BJ (cell line): ENCODE measurements at regions not wholly inside any gene's neighbourhood (a gene's known extent, or its start where the extent isn't known, plus 50 kb on each side); places are given as distances from the start of the nearest gene placed in this dataset.

Experiments
- CTCF ChIA-PET: fragments of 350-600 bp; formaldehyde crosslinking; extraction: SDS; loops from one replicate; lab custom pipeline; 2021; ENCODE audit warnings: antibody characterized with exemption, inconsistent platforms; lab: Yijun Ruan, JAX
- POLR2A ChIA-PET: fragments of 300-600 bp; sonication (Branson Sonifier 250); formaldehyde crosslinking; extraction: SDS; loops from one replicate; lab custom pipeline; 2021; ENCODE audit warnings: antibody characterized with exemption; lab: Charles Lee
- DNase-seq: peaks from one replicate; pipeline ENCODE4 v3.0.0-alpha.2; 2011; ENCODE audit warnings: low read depth
- H3K27me3 ChIP-seq: 2 replicates; pipeline ENCODE4 v1.6.0; 2011; ENCODE audit warnings: low read length; ENCODE audit not compliant: control insufficient read depth, insufficient read depth
- H3K36me3 ChIP-seq: 2 replicates; pipeline ENCODE4 v1.5.1; 2011; ENCODE audit warnings: low read length; ENCODE audit not compliant: control insufficient read depth, insufficient read depth
- H3K4me3 ChIP-seq: 2 replicates; pipeline ENCODE4 v1.5.1; 2011; ENCODE audit warnings: low read depth, mild to moderate bottlenecking, control low read depth, low read length
- CTCF ChIP-seq: IDR thresholded peaks from 2 replicates; pipeline ENCODE4 v1.5.1; 2011; ENCODE audit warnings: low read depth, mild to moderate bottlenecking, control low read depth, inconsistent platforms, low read length, moderate library complexity; ENCODE audit not compliant: insufficient read depth

DNA sequence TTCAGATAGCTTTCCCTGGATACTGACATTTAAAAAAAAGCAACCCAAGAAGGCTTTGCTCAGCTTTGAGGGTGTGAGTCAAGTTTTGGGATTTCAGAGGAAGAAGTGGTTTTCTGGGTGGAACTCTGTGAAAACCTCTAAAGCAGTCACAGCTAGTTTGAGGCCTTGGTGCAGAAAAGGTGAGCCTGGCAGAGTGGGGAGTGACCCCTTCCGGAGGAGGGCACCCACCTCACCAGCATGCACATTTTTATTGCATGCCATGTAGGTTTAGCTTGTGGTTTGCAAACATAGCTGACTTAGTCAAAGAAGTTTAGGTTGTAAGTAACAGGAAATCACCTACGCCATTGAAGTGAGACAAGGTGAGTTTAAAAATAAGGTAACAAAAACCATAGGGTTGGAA, 146.8 kb upstream of the PMEPA1 start:
- no peak overlapping the region for H3K4me3 ChIP-seq
- ChIA-PET CTCF (interaction anchor here (1.0 kb wide), 1 partner anchor 203 kb away, joined by 3 read pairs; no protein-coding TSS in a partner anchor), POLR2A (no interaction called here)
- TF ChIP-seq CTCF, result no peak
- H3K36me3 ChIP-seq, result no peaks in the 10 kb centered on the region
- H3K27me3 ChIP-seq, result peaks cover 4% of the 10 kb centered on the region
- no peak for DNase-seq

GRCh38 chr20:57851796-57852195, 142.0 kb upstream of the PMEPA1 start:
- H3K36me3 ChIP-seq, result no peaks in the 10 kb centered on the region

DNA sequence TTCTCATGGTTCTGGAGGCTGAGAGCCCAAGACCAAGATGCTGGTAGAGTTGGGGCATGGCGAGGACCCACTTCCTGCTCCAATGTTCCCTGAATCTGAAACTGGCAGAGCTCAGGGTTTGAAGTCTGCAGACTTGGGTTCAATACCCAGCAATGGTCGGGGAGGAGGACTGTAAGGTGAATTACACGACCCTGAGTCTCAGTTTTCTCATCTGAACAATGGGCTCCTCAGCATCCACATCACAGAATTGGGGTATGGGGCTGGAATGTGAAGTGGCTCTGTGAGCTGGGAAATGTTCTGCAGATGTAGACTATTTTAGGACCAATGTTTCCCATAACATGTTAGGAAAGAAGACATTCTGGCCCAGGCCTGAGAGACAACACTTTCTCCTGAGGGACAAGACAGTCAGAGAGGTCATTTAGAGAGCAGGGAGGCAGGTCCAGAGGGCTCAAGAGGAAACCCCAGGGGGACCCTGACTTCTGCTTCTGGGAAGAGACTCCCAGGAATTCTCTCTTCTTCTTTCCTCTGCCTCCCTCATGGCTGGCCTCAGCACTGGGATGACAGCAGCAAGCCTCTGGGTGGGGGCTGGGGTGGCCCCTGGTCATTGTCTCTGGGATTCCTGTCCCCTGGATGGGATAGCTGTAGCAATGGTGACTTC, 141.3 kb upstream of the PMEPA1 start:
- Histone ChIP-seq H3K36me3 (no peaks in the 10 kb centered on the region), H3K4me3 (no peak overlapping the region), H3K27me3 (peaks cover 4% of the 10 kb centered on the region)
- TF ChIP-seq CTCF, result no peak
- POLR2A ChIA-PET, result no interaction called here
- CTCF ChIA-PET, result interaction anchor here (1.0 to 1.7 kb wide), 2 partner anchors 11 to 13 kb away, joined by 3 to 5 read pairs; no protein-coding TSS in a partner anchor
- DNase-seq, result no peak

More at GRCh38 chr20:57851796-57852195, 142.0 kb upstream of the PMEPA1 start:
- CTCF ChIA-PET, result interaction anchor here (1.0 to 1.2 kb wide), 2 partner anchors 12 to 16 kb away, joined by 3 to 4 read pairs; no protein-coding TSS in a partner anchor
- no peak for TF ChIP-seq CTCF
- POLR2A ChIA-PET, result no interaction called here
- H3K4me3 ChIP-seq, result no peak overlapping the region
- no peak for DNase-seq
- peaks cover 5% of the 10 kb centered on the region for H3K27me3 ChIP-seq

- ChIA-PET CTCF (interaction anchor here (1.7 kb wide), 1 partner anchor 14 kb away, joined by 5 read pairs; no protein-coding TSS in a partner anchor), POLR2A (no interaction called here)
- Histone ChIP-seq H3K4me3 (no peak overlapping the region), H3K36me3 (no peaks in the 10 kb centered on the region), H3K27me3 (peaks cover 4% of the 10 kb centered on the region)
- no peak for DNase-seq
- no peak for TF ChIP-seq CTCF
These were observed 139.9 kb upstream of the PMEPA1 start for GRCh38 chr20:57849521-57850215.

- TF ChIP-seq CTCF, result no peak
- Histone ChIP-seq H3K36me3 (no peaks in the 10 kb centered on the region), H3K27me3 (peaks cover 4% of the 10 kb centered on the region), H3K4me3 (no peak overlapping the region)
- ChIA-PET CTCF (no interaction called here), POLR2A (no interaction called here)
- no peak for DNase-seq
These were observed 139.3 kb upstream of the PMEPA1 start for GRCh38 chr20:57849121-57849520.
